ENCODE measurements at regions not wholly inside any gene's neighbourhood (a gene's known extent, or its start where the extent isn't known, plus 50 kb on each side); places are given as distances from the start of the nearest gene placed in this dataset.

DNA sequence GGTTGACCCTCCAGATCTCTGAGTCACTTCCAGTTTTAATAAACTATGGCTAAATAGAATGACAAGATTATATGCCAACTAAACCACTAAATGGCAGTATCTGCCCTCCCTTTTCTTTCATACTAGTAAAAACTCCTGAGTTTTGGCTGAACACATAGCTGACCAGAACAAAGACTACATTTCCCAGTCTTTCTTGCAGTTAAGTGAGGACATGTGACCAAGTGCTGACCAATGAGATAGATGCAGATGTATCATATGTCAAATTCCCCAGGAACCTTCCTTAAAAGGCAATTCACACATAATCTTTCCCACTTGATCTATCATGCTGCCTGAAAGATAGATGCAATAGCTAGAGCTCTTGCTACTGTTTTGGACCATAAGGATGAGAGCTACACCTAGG is 191.3 kb downstream of the SHOX2 start:
- H3K27me3 ChIP-seq, result peaks cover 0 to 3% (median 0%) of the 10 kb centered on the region in 7 donors
- no peak for ATAC-seq
- no peak for DNase-seq
- H3K4me1 ChIP-seq, result no peaks in the 10 kb centered on the region
- no peaks in the 10 kb centered on the region for H3K9me3 ChIP-seq
- H3K4me3 ChIP-seq, result no peak overlapping the region
- H3K27ac ChIP-seq, result no peak overlapping the region
- intact Hi-C loops (cut with DNase I), result loop anchor here in 1 of 10 donors (5.0 kb wide), 1 partner anchor 548 kb away; no protein-coding TSS in a partner anchor
- TF ChIP-seq, protein P1, sequence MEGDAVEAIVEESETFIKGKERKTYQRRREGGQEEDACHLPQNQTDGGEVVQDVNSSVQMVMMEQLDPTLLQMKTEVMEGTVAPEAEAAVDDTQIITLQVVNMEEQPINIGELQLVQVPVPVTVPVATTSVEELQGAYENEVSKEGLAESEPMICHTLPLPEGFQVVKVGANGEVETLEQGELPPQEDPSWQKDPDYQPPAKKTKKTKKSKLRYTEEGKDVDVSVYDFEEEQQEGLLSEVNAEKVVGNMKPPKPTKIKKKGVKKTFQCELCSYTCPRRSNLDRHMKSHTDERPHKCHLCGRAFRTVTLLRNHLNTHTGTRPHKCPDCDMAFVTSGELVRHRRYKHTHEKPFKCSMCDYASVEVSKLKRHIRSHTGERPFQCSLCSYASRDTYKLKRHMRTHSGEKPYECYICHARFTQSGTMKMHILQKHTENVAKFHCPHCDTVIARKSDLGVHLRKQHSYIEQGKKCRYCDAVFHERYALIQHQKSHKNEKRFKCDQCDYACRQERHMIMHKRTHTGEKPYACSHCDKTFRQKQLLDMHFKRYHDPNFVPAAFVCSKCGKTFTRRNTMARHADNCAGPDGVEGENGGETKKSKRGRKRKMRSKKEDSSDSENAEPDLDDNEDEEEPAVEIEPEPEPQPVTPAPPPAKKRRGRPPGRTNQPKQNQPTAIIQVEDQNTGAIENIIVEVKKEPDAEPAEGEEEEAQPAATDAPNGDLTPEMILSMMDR (IDR thresholded peaks at IDR 0.05), result no peak
- no peaks in the 10 kb centered on the region for H3K36me3 ChIP-seq

DNA sequence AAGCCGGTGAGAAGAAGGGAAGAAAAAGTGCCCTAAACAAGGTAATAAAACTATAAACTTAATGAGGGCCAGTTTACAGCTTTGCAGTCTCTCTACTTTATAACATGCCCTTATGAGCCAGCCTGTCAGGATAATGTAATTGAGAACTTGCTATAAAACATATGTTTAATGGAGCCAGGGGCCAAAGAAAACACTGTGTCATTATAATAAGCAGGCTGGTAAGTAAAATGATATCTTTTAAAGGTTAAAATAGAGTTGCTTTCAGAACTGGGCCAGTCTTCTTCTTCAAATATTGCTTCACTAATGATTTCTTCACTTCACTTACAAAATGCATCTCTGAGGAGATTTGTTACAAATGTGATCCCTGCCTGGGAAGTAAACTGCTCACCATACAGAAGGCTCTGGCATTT is 192.5 kb downstream of the SHOX2 start:
- Histone ChIP-seq H3K9me3 (no peaks in the 10 kb centered on the region), H3K27me3 (peaks cover 0 to 3% (median 0%) of the 10 kb centered on the region in 7 donors), H3K27ac (no peak overlapping the region), H3K4me1 (no peaks in the 10 kb centered on the region), H3K36me3 (no peaks in the 10 kb centered on the region), H3K4me3 (no peak overlapping the region)
- TF ChIP-seq, protein P1 (IDR thresholded peaks at IDR 0.05), result no peak
- no peak for DNase-seq
- peak in 1 of 8 donors; percentile 27 for ATAC-seq
- intact Hi-C loops (cut with DNase I), result no loop called here
- WGBS, 2 donors, result 77 to 83% methylated on average over 1 of the region's 1 CpG

DNA sequence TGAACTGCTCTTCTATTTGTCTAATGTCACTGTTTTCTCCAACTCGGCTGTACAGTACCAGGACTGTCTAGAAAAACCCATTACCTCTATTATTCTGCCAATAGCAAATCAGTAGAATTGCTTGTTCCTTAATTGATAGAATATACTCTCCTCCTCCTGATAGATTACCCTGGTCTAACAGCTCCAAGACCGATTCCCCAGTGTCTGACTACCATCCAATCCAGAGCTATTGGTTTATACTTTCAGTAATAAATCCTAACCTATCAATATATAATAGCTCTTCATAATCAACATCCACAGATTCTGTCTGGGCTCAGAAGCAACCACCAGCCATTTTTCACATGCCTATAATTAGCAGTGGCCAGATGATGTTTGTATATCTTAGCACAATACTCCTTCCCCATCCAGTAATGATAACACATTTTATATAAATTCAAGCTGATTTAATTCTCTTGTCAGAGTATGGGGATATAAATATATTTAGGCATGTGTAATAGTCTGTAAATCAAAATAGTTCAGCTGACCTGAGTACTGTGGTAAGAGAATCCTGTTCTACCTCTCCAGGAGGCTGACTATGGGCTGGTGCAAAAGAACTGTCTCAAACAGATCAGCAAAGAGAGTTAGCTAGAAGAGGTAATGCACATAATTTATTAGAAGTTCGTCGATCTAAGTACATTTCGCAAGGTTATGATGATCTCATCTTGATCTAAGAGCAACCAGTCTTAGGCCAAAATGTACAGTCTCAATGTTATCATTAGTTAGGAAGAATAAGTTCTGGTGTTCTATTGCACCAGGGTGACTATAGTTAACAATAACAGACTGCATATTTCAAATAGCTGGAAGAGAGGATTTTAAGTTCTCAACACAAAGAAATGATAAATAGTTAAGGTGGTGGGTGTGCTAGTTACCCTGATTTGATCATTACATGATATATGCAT is 193.4 kb downstream of the SHOX2 start:
- H3K27me3 ChIP-seq, result no peaks in the 10 kb centered on the region
- H3K36me3 ChIP-seq, result no peaks in the 10 kb centered on the region
- TF ChIP-seq, protein P1 (IDR thresholded peaks at IDR 0.05), result no peak
- H3K4me1 ChIP-seq, result no peaks in the 10 kb centered on the region
- no peak overlapping the region for H3K27ac ChIP-seq
- H3K9me3 ChIP-seq, result no peaks in the 10 kb centered on the region
- WGBS, 2 donors, result 78 to 84% methylated on average over 5 of the region's 5 CpGs
- intact Hi-C loops (cut with DNase I), result no loop called here
- ATAC-seq (no peak), DNase-seq (no peak)
- no peak overlapping the region for H3K4me3 ChIP-seq

DNA sequence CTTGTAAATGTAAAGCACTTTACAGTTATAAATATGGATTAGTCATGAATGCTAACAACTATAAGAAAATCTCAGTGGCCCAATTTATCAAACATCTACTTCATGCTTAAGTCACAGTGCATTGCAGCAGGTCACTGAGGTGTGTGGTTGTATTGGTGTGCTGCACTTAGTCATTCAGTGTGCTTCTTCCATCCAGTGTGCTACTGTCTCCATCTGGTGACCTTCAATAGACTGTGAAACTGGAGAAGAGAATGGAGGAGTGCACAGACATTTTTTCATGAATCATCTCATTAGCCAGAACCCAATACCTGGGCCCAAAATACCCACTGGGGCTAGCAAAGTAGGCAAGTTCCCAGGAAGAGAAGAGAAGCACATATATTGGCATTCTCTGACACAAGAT is 199.6 kb downstream of the SHOX2 start:
- TF ChIP-seq, protein P1 (IDR thresholded peaks at IDR 0.05), result no peak
- DNase-seq, result no peak
- H3K4me1 ChIP-seq, result no peaks in the 10 kb centered on the region
- no peaks in the 10 kb centered on the region for H3K27me3 ChIP-seq
- H3K36me3 ChIP-seq, result no peaks in the 10 kb centered on the region
- H3K4me3 ChIP-seq, result no peak overlapping the region
- ATAC-seq, result no peak
- peaks cover 0 to 26% (median 9%) of the 10 kb centered on the region in 11 donors for H3K9me3 ChIP-seq
- no peak overlapping the region for H3K27ac ChIP-seq
- intact Hi-C loops (cut with DNase I), result no loop called here

Measured in heart right ventricle (tissue), 16 donors.